OCI-LY1 (cell line): ENCODE measurements at regions not wholly inside any gene's neighbourhood (a gene's known extent, or its start where the extent isn't known, plus 50 kb on each side); places are given as distances from the start of the nearest gene placed in this dataset.

Experiments used
- EZH2 ChIP-seq: fragments of 200-600 bp; sonication (generic), shearing (Covaris generic); IDR thresholded peaks from 2 replicates; pipeline ENCODE4 v1.8.0; 2017; ENCODE audit warnings: borderline replicate concordance, mixed run types, mild to moderate bottlenecking, antibody characterized with exemption, low read length, moderate library complexity, mixed read lengths
- TF ChIP-seq, protein P1 (sequence below): fragments of 200-600 bp; sonication (generic), shearing (Covaris generic); IDR thresholded peaks from 2 replicates; pipeline ENCODE4 v1.5.1; 2017; ENCODE audit warnings: mild to moderate bottlenecking, antibody characterized with exemption, low read length, moderate library complexity, mixed read lengths

DNA sequence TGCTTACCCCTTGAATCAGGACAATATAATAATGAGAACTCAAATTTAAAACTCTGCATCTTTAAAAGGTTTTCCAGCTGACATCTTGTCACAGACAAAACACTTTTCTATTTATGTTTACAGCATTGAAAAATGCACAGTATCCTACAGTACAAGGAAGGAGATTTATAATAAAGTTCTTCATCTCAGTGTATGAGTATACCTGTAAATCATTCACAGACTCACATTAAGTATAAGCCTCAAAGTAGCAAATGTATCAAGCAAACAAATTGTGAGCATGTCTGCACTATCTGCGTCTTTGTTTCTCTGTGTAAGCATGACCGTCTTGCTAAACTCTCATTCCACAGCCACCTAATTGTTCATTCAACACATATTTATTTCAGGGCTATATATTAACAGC, 52.8 kb downstream of the PPP1R2C start:
- TF ChIP-seq, protein P1, sequence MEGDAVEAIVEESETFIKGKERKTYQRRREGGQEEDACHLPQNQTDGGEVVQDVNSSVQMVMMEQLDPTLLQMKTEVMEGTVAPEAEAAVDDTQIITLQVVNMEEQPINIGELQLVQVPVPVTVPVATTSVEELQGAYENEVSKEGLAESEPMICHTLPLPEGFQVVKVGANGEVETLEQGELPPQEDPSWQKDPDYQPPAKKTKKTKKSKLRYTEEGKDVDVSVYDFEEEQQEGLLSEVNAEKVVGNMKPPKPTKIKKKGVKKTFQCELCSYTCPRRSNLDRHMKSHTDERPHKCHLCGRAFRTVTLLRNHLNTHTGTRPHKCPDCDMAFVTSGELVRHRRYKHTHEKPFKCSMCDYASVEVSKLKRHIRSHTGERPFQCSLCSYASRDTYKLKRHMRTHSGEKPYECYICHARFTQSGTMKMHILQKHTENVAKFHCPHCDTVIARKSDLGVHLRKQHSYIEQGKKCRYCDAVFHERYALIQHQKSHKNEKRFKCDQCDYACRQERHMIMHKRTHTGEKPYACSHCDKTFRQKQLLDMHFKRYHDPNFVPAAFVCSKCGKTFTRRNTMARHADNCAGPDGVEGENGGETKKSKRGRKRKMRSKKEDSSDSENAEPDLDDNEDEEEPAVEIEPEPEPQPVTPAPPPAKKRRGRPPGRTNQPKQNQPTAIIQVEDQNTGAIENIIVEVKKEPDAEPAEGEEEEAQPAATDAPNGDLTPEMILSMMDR, result no peak
- TF ChIP-seq EZH2, result no peak
